Adrenal gland (tissue), 9 donors: ENCODE measurements at regions not wholly inside any gene's neighbourhood (a gene's known extent, or its start where the extent isn't known, plus 50 kb on each side); places are given as distances from the start of the nearest gene placed in this dataset.

Experiments used
- DNase-seq, 7 donors: peaks; one replicate each; pipeline ENCODE4 v3.0.0-alpha.2; 2019 to 2020
- H3K27ac ChIP-seq, 5 donors: fragments of 200-600 bp; sonication (generic) in 4 of 5; 1 replicate in 3 of 5; 2 replicates in 2 of 5; pipeline versions ENCODE4 v1.5.1 to v1.8.0; 2016 to 2020; ENCODE audit warnings: mild to moderate bottlenecking in 1 of 5
- H3K27me3 ChIP-seq: fragments of 200-600 bp; 2 replicates; pipeline ENCODE4 v1.8.0; 2021
- H3K36me3 ChIP-seq, 2 donors: fragments of 200-600 bp; replicated peaks in 1 of 2; 1 replicate in 1 of 2; 2 replicates in 1 of 2; pipeline versions ENCODE4 v1.5.1 to v1.8.0; 2018 to 2022
- H3K4me1 ChIP-seq, 2 donors: fragments of 200-600 bp; replicated peaks in 1 of 2; 1 replicate in 1 of 2; 2 replicates in 1 of 2; pipeline versions ENCODE4 v1.5.1 to v1.8.0; 2018 to 2021
- H3K4me3 ChIP-seq, 4 donors: fragments of 200-600 bp; sonication (generic) in 3 of 4; one replicate each; pipeline ENCODE4 v1.5.1; 2016 to 2018
- H3K9me3 ChIP-seq, 3 donors: fragments of 200-600 bp; sonication (generic) in 1 of 3; replicated peaks in 1 of 3; 1 replicate in 2 of 3; 2 replicates in 1 of 3; pipeline versions ENCODE4 v1.5.1 to v1.8.0; 2016 to 2021
- POLR2A ChIP-seq, 2 donors: fragments of 450-650 bp; IDR thresholded peaks; one replicate each; pipeline ENCODE4 v1.6.1; 2017; ENCODE audit warnings: antibody characterized with exemption in 2 of 2, mild to moderate bottlenecking in 2 of 2, moderate library complexity in 1 of 2
- WGBS, 4 donors: extraction: QIAGEN DNeasy Blood & Tissue Kit in 2 of 4; methylation state at CpG; one replicate each; pipeline versions ENCODE4 v1.1.5 to v1.1.7; 2013 to 2017; 5-methylcytosine and 5-hydroxymethylcytosine counted together
- intact Hi-C, 2 donors: fragments of 100-400 bp; cut with DNase I; formaldehyde crosslinking; loops; one replicate each; pipeline versions ENCODE4 v1.14.1 to v1.15.0; 2022 to 2023
- TF ChIP-seq, protein P1 (sequence below), 6 experiments: fragments of 450-650 bp in 4 of 6; fragments of 200-600 bp in 2 of 6; sonication (generic) in 1 of 6; IDR thresholded peaks; 1 replicate in 5 of 6; 2 replicates in 1 of 6; pipeline versions ENCODE4 v1.5.1 to v1.8.0; 2016 to 2021; ENCODE audit warnings: antibody characterized with exemption in 6 of 6, mild to moderate bottlenecking in 2 of 6, moderate library complexity in 1 of 6
- donor health status: healthy with polysubstance abuse.
- donor health status: Bipolar disorder and iron deficiency.
- donor health status: DM: yes; HTN: yes; CAD: no.
- donor health status: DM: no; HTN: no; CAD: no.
- donor health status: DM: no; HTN: no; CAD: no.

DNA sequence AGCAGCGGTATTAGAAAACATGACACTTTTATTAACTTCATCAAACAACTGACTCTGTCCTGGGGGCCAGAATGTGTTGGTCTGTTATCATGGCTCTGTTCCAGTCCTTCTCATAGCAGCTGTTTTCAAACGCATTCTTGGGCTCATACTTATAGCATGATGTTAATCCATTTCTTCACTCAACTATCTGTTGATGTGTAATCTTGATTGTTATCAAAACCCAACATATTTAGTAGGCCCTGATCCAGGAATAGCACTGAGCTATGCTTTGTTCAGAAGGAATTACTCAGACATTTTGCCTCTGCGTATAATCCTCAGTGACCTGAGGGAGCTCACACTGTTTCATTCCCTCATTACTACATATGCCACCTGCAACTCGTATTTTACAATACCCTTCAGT is 315.9 kb downstream of the BMP4 start:
- 75 to 87% (median 83%) methylated on average over 4 of the region's 4 CpGs for WGBS, 4 donors
- no peaks in the 10 kb centered on the region for H3K27me3 ChIP-seq
- H3K9me3 ChIP-seq: no peaks in the 10 kb centered on the region
- no peak overlapping the region for H3K4me3 ChIP-seq
- TF ChIP-seq, protein P1, sequence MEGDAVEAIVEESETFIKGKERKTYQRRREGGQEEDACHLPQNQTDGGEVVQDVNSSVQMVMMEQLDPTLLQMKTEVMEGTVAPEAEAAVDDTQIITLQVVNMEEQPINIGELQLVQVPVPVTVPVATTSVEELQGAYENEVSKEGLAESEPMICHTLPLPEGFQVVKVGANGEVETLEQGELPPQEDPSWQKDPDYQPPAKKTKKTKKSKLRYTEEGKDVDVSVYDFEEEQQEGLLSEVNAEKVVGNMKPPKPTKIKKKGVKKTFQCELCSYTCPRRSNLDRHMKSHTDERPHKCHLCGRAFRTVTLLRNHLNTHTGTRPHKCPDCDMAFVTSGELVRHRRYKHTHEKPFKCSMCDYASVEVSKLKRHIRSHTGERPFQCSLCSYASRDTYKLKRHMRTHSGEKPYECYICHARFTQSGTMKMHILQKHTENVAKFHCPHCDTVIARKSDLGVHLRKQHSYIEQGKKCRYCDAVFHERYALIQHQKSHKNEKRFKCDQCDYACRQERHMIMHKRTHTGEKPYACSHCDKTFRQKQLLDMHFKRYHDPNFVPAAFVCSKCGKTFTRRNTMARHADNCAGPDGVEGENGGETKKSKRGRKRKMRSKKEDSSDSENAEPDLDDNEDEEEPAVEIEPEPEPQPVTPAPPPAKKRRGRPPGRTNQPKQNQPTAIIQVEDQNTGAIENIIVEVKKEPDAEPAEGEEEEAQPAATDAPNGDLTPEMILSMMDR (IDR thresholded peaks at IDR 0.05): no peak
- no peak for TF ChIP-seq POLR2A (IDR thresholded peaks at IDR 0.05)
- no peak overlapping the region for H3K27ac ChIP-seq
- H3K4me1 ChIP-seq: no peaks in the 10 kb centered on the region
- intact Hi-C loops: no loop called here
- no peaks in the 10 kb centered on the region for H3K36me3 ChIP-seq
- no peak for DNase-seq

DNA sequence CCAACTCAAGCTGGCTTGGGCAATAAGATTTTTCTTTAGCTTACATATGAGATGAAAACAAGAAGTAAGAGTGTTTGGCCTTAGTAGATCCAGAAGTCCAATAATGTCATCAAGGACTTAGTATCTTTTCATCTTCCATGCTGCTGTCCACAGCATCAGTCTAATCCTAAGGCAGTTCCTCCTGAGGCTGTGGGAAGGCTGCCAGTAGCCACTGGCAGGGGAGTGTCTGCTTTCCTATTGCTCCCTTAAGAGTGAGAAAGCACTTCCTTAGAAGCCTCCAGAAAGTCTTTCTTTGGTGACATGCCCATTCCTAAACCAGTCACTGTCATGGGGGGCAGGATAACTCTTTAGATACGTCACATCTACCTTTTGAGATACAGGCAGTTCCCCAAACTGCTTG is 317.7 kb downstream of the BMP4 start:
- intact Hi-C loops: no loop called here
- Histone ChIP-seq H3K36me3 (no peaks in the 10 kb centered on the region), H3K27me3 (no peaks in the 10 kb centered on the region), H3K27ac (no peak overlapping the region), H3K9me3 (no peaks in the 10 kb centered on the region), H3K4me3 (no peak overlapping the region), H3K4me1 (no peaks in the 10 kb centered on the region)
- TF ChIP-seq POLR2A (IDR thresholded peaks at IDR 0.05): no peak
- TF ChIP-seq, protein P1 (IDR thresholded peaks at IDR 0.05): no peak
- no peak for DNase-seq
- 87 to 92% (median 90%) methylated on average over 1 of the region's 1 CpG for whole genome bisulfite sequencing, 4 donors

DNA sequence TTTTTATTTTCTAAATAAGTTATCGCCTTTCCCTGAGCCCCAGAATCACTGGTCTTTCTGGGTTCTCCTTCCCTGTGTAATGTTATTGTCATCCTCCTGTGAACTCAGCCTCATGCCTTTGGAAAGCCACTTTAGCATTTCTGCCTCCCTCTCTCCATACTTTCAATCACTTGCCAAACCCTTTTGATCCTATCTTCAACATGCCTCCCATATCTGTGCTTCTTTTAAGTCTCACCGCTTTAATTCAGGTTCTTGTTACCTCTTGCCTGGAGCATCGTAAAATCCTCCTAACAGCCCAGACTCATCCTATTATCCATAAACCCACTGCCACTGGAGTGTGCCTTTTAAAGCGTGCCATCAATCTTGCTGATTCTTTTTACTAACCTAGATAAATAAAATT is 321.8 kb downstream of the BMP4 start:
- intact Hi-C loops: no loop called here
- H3K36me3 ChIP-seq: no peaks in the 10 kb centered on the region
- no peak overlapping the region for H3K27ac ChIP-seq
- no peak for DNase-seq
- WGBS, 4 donors: 86 to 97% (median 92%) methylated on average over 4 of the region's 4 CpGs
- no peak overlapping the region for H3K4me3 ChIP-seq
- TF ChIP-seq POLR2A (IDR thresholded peaks at IDR 0.05): no peak
- TF ChIP-seq, protein P1 (IDR thresholded peaks at IDR 0.05): no peak
- H3K27me3 ChIP-seq: no peaks in the 10 kb centered on the region
- H3K4me1 ChIP-seq: no peaks in the 10 kb centered on the region
- H3K9me3 ChIP-seq: no peaks in the 10 kb centered on the region

DNA sequence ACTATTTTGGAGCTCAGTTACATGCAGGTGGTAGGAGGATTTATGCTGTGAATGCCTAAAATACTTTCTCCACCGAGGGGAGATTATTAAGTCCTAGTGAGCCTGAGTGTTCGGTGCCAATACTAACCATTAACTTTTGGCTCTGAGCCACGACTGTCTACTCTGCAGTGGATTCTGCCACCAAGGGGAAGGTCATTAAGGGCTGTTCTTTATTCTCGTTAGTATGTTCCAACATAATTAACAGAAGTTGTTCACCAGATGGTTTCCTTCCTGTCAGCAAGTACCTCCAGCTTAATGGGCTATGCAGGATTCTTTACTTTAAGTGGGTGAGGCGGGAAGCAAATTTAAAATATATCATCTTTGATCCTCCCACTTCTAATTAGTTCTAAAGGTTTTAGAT is 326.3 kb downstream of the BMP4 start:
- DNase-seq: no peak
- TF ChIP-seq, protein P1 (IDR thresholded peaks at IDR 0.05): no peak
- no peak for TF ChIP-seq POLR2A (IDR thresholded peaks at IDR 0.05)
- Histone ChIP-seq H3K27me3 (no peaks in the 10 kb centered on the region), H3K4me1 (no peaks in the 10 kb centered on the region), H3K36me3 (no peaks in the 10 kb centered on the region), H3K4me3 (no peak overlapping the region), H3K9me3 (no peaks in the 10 kb centered on the region), H3K27ac (no peak overlapping the region)
- WGBS, 4 donors: 45 to 55% (median 47%) methylated on average over 5 of the region's 5 CpGs
- intact Hi-C loops: no loop called here
